HEK293 (cell line): ENCODE measurements at regions not wholly inside any gene's neighbourhood (a gene's known extent, or its start where the extent isn't known, plus 50 kb on each side); places are given as distances from the start of the nearest gene placed in this dataset.

Source experiments
- HOXC10 ChIP-seq: sonication (generic); formaldehyde crosslinking; IDR thresholded peaks from 2 replicates; pipeline ENCODE4 v1.8.1; 2023; ENCODE audit warnings: mild to moderate bottlenecking, missing genetic modification reagents
- MZF1 ChIP-seq: fragments of 450-650 bp; formaldehyde crosslinking; IDR thresholded peaks from 2 replicates; pipeline ENCODE4 v1.5.1; 2017; ENCODE audit warnings: missing biosample characterization, missing genetic modification characterization, borderline replicate concordance
- PRDM10 ChIP-seq: fragments of 450-650 bp; formaldehyde crosslinking; IDR thresholded peaks from 2 replicates; pipeline ENCODE4 v1.5.1; 2016; ENCODE audit warnings: missing biosample characterization, missing genetic modification characterization
- PRDM2 ChIP-seq: fragments of 450-650 bp; formaldehyde crosslinking; IDR thresholded peaks from 2 replicates; pipeline ENCODE4 v1.5.1; 2016; ENCODE audit warnings: missing biosample characterization, missing genetic modification characterization, borderline replicate concordance
- SCRT2 ChIP-seq: fragments of 450-650 bp; formaldehyde crosslinking; IDR thresholded peaks from 2 replicates; pipeline ENCODE4 v1.5.1; 2016; ENCODE audit warnings: missing biosample characterization, missing genetic modification characterization
- ZBTB20 ChIP-seq: fragments of 450-650 bp; formaldehyde crosslinking; IDR thresholded peaks from 2 replicates; pipeline ENCODE4 v1.5.1; 2016; ENCODE audit warnings: missing biosample characterization, missing genetic modification characterization
- ZBTB21 ChIP-seq: fragments of 450-650 bp; formaldehyde crosslinking; IDR thresholded peaks from 2 replicates; pipeline ENCODE4 v1.5.1; 2017; ENCODE audit warnings: missing biosample characterization, missing genetic modification characterization
- ZNF114 ChIP-seq: fragments of 450-650 bp; formaldehyde crosslinking; IDR thresholded peaks from 2 replicates; pipeline ENCODE4 v1.5.0; 2017; ENCODE audit warnings: missing biosample characterization, missing genetic modification characterization
- ZNF184 ChIP-seq: fragments of 450-650 bp; IDR thresholded peaks from 2 replicates; pipeline ENCODE4 v1.5.1; 2018; ENCODE audit warnings: missing biosample characterization, mild to moderate bottlenecking, missing genetic modification characterization
- ZNF2 ChIP-seq: fragments of 450-650 bp; formaldehyde crosslinking; IDR thresholded peaks from 2 replicates; pipeline ENCODE4 v1.5.1; 2016; ENCODE audit warnings: missing biosample characterization, missing genetic modification characterization
- ZNF211 ChIP-seq: fragments of 450-650 bp; formaldehyde crosslinking; IDR thresholded peaks from 2 replicates; pipeline ENCODE4 v1.5.1; 2016; ENCODE audit warnings: low read depth, missing biosample characterization, missing genetic modification characterization
- ZNF248 ChIP-seq: fragments of 450-650 bp; formaldehyde crosslinking; IDR thresholded peaks from 2 replicates; pipeline ENCODE4 v1.5.1; 2017; ENCODE audit warnings: missing biosample characterization, missing genetic modification characterization
- ZNF426 ChIP-seq: fragments of 450-650 bp; formaldehyde crosslinking; IDR thresholded peaks from 2 replicates; pipeline ENCODE4 v1.5.1; 2017; ENCODE audit warnings: missing biosample characterization, missing genetic modification characterization, mild to moderate bottlenecking, inconsistent platforms, moderate library complexity
- ZNF48 ChIP-seq: fragments of 450-650 bp; formaldehyde crosslinking; IDR thresholded peaks from 2 replicates; pipeline ENCODE4 v1.5.1; 2016; ENCODE audit warnings: missing biosample characterization, missing genetic modification characterization
- ZNF501 ChIP-seq: fragments of 450-650 bp; formaldehyde crosslinking; IDR thresholded peaks from 2 replicates; pipeline ENCODE4 v1.5.1; 2016; ENCODE audit warnings: missing biosample characterization, missing genetic modification characterization
- ZNF558 ChIP-seq: fragments of 450-650 bp; formaldehyde crosslinking; IDR thresholded peaks from 2 replicates; pipeline ENCODE4 v1.5.1; 2016; ENCODE audit warnings: missing biosample characterization, missing genetic modification characterization
- ZNF600 ChIP-seq: fragments of 450-650 bp; formaldehyde crosslinking; IDR thresholded peaks from 2 replicates; pipeline ENCODE4 v1.5.1; 2016; ENCODE audit warnings: missing biosample characterization, missing genetic modification characterization
- ZNF677 ChIP-seq: fragments of 450-650 bp; IDR thresholded peaks from 2 replicates; pipeline ENCODE4 v1.5.0; 2018; ENCODE audit warnings: missing biosample characterization, mild to moderate bottlenecking, missing genetic modification characterization, moderate library complexity
- ZNF76 ChIP-seq: fragments of 450-650 bp; formaldehyde crosslinking; IDR thresholded peaks from 2 replicates; pipeline ENCODE4; 2016; ENCODE audit warnings: low read depth, missing biosample characterization, missing genetic modification characterization, borderline replicate concordance
- ZNF785 ChIP-seq: fragments of 450-650 bp; formaldehyde crosslinking; IDR thresholded peaks from 2 replicates; pipeline ENCODE4 v1.5.1; 2016; ENCODE audit warnings: missing biosample characterization, missing genetic modification characterization
- TF ChIP-seq, protein P1 (sequence below): fragments of 450-650 bp; formaldehyde crosslinking; IDR thresholded peaks from 2 replicates; pipeline ENCODE4 v1.5.1; 2016; ENCODE audit warnings: missing biosample characterization, missing genetic modification characterization
- TF ChIP-seq, protein P2 (sequence below): fragments of 450-650 bp; formaldehyde crosslinking; optimal IDR thresholded peaks from 2 replicates; pipeline ENCODE3; 2016; ENCODE audit warnings: missing biosample characterization, mild to moderate bottlenecking, missing genetic modification characterization
- TF ChIP-seq, protein P3 (sequence below): fragments of 450-650 bp; formaldehyde crosslinking; IDR thresholded peaks from 2 replicates; pipeline ENCODE4 v1.5.1; 2017; ENCODE audit warnings: missing biosample characterization, missing genetic modification characterization

- peak; percentile 56 for TF ChIP-seq PRDM10 (tag by site-specific recombination)
- no peak for TF ChIP-seq ZNF211
- TF ChIP-seq ZNF600 (tag by site-specific recombination), result no peak
- TF ChIP-seq ZNF248 (tag by site-specific recombination), result no peak
- TF ChIP-seq PRDM2 (tag by site-specific recombination), result no peak
- TF ChIP-seq, protein P1, sequence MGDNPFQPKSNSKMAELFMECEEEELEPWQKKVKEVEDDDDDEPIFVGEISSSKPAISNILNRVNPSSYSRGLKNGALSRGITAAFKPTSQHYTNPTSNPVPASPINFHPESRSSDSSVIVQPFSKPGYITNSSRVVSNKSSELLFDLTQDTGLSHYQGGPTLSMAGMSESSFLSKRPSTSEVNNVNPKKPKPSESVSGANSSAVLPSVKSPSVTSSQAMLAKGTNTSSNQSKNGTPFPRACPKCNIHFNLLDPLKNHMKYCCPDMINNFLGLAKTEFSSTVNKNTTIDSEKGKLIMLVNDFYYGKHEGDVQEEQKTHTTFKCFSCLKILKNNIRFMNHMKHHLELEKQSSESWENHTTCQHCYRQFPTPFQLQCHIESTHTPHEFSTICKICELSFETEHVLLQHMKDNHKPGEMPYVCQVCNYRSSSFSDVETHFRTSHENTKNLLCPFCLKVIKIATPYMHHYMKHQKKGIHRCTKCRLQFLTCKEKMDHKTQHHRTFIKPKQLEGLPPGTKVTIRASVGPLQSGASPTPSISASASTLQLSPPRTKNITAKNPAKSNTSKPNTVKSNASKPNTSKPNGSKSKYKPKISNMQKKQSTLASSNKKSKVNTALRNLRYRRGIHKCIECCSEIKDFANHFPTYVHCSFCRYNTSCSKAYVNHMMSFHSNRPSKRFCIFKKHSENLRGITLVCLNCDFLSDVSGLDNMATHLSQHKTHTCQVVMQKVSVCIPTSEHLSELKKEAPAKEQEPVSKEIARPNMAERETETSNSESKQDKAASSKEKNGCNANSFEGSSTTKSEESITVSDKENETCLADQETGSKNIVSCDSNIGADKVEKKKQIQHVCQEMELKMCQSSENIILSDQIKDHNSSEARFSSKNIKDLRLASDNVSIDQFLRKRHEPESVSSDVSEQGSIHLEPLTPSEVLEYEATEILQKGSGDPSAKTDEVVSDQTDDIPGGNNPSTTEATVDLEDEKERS (tag by site-specific recombination), result no peak
- no peak for TF ChIP-seq ZNF76 (tag by site-specific recombination)
- TF ChIP-seq ZNF48, result no peak
- TF ChIP-seq ZNF426 (tag by site-specific recombination), result no peak
- TF ChIP-seq ZNF114 (tag by site-specific recombination), result no peak
- TF ChIP-seq ZBTB21 (tag by site-specific recombination), result no peak
- no peak for TF ChIP-seq SCRT2 (tag by site-specific recombination)
- TF ChIP-seq, protein P2, sequence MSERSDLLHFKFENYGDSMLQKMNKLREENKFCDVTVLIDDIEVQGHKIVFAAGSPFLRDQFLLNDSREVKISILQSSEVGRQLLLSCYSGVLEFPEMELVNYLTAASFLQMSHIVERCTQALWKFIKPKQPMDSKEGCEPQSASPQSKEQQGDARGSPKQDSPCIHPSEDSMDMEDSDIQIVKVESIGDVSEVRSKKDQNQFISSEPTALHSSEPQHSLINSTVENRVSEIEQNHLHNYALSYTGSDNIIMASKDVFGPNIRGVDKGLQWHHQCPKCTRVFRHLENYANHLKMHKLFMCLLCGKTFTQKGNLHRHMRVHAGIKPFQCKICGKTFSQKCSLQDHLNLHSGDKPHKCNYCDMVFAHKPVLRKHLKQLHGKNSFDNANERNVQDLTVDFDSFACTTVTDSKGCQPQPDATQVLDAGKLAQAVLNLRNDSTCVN (tag by site-specific recombination), result no peak
- TF ChIP-seq ZNF558, result no peak
- TF ChIP-seq, protein P3, sequence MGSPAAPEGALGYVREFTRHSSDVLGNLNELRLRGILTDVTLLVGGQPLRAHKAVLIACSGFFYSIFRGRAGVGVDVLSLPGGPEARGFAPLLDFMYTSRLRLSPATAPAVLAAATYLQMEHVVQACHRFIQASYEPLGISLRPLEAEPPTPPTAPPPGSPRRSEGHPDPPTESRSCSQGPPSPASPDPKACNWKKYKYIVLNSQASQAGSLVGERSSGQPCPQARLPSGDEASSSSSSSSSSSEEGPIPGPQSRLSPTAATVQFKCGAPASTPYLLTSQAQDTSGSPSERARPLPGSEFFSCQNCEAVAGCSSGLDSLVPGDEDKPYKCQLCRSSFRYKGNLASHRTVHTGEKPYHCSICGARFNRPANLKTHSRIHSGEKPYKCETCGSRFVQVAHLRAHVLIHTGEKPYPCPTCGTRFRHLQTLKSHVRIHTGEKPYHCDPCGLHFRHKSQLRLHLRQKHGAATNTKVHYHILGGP (tag by site-specific recombination), result no peak
- peak; percentile 76 for TF ChIP-seq ZBTB20 (tag by site-specific recombination)
- no peak for TF ChIP-seq ZNF184
- no peak; the same call in 1 of the 2 replicates for TF ChIP-seq ZNF501 (tag by site-specific recombination)
- TF ChIP-seq HOXC10, result no peak
- TF ChIP-seq ZNF785 (tag by site-specific recombination), result no peak
- TF ChIP-seq MZF1 (tag by site-specific recombination), result 0 out of 2 replicates have a peak, but pooled peaks have one; percentile 23
- TF ChIP-seq ZNF677 (tag by site-specific recombination), result no peak
- TF ChIP-seq ZNF2, result no peak
Observed at GRCh38 chr18:27861539-27861938, 315.4 kb downstream of the CDH2 start (continued).
